ENCODE measurements at regions not wholly inside any gene's neighbourhood (a gene's known extent, or its start where the extent isn't known, plus 50 kb on each side); places are given as distances from the start of the nearest gene placed in this dataset.

DNA sequence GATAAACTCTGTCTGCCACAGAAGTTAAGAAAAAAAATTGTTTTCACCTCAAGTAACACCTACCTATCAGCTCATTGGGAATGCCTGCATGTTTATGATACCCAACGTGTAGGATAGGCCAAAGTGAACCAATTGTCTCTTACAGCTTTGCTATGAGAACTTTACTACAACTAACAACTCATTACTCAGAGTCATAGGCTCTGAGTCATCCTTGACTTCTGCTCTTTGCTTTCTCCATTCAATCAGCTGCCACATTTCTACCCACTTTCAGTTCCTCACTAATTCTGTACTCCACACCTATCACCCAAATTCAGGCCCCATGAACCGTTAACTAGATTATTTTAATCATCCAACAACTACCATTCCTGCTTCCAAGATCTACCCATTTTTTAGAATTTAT is 843.9 kb downstream of the TUSC7 start:
- TF ChIP-seq POLR2A (IDR thresholded peaks at IDR 0.05; ENCODE audit: low read length) (no peak), GATA1 (IDR thresholded peaks at IDR 0.05; ENCODE audit: low read depth, low read length) (no peak)
